K562 (cell line): ENCODE measurements at regions not wholly inside any gene's neighbourhood (a gene's known extent, or its start where the extent isn't known, plus 50 kb on each side); places are given as distances from the start of the nearest gene placed in this dataset.

Experiments
- BRD4 ChIP-seq: fragments of 200-600 bp; sonication (generic); IDR thresholded peaks from 2 replicates; pipeline ENCODE4 v1.6.1; 2017; ENCODE audit warnings: inconsistent platforms
- CREB1 ChIP-seq, 2 experiments: sonication (generic) in 1 of 2; formaldehyde crosslinking in 1 of 2; IDR thresholded peaks; 2 replicates each; pipeline versions ENCODE4 v1.6.1 to v1.8.0; 2012 to 2022; ENCODE audit warnings: inconsistent platforms in 1 of 2, mild to moderate bottlenecking in 1 of 2, missing genetic modification reagents in 1 of 2, moderate library complexity in 1 of 2
- ESRRB ChIP-seq: fragments of 250-450 bp; sonication (Bioruptor Pico); IDR thresholded peaks from 2 replicates; pipeline ENCODE4 v1.5.0; 2020; ENCODE audit warnings: mild to moderate bottlenecking, moderate library complexity, borderline replicate concordance
- HDAC2 ChIP-seq: fragments of 450-650 bp; IDR thresholded peaks from 2 replicates; pipeline ENCODE4 v1.6.1; 2016; ENCODE audit warnings: mild to moderate bottlenecking
- ZBTB26 ChIP-seq: fragments of 450-650 bp; formaldehyde crosslinking; IDR thresholded peaks from 2 replicates; pipeline ENCODE4 v1.4.0; 2022; ENCODE audit warnings: missing genetic modification characterization
- ZBTB40 ChIP-seq, 2 experiments: fragments of 450-650 bp in 1 of 2; sonication (generic) in 1 of 2; formaldehyde crosslinking in 1 of 2; IDR thresholded peaks; 2 replicates each; pipeline versions ENCODE4 v1.7.1 to v1.9.0; 2016 to 2022; ENCODE audit warnings: inconsistent platforms in 1 of 2, mild to moderate bottlenecking in 1 of 2, missing genetic modification reagents in 1 of 2
- TF ChIP-seq, protein P1 (sequence below): fragments of 450-650 bp; formaldehyde crosslinking; IDR thresholded peaks from 2 replicates; pipeline ENCODE4 v1.4.0; 2022; ENCODE audit warnings: mild to moderate bottlenecking, moderate library complexity
- TF ChIP-seq, protein P2 (sequence below): IDR thresholded peaks from 2 replicates; pipeline ENCODE4 v1.6.1; 2016; ENCODE audit warnings: missing genetic modification characterization, missing compliant biosample characterization
- TF ChIP-seq, protein P3 (sequence below): fragments of 450-650 bp; IDR thresholded peaks from 2 replicates; pipeline ENCODE4 v1.6.1; 2016; ENCODE audit warnings: borderline replicate concordance
- TF ChIP-seq, protein P4 (sequence below): fragments of 250-450 bp; sonication (Bioruptor Pico); IDR thresholded peaks from 2 replicates; pipeline ENCODE4 v1.8.0; 2022; ENCODE audit warnings: moderate library complexity, mild to moderate bottlenecking, inconsistent platforms

- TF ChIP-seq CREB1 (IDR thresholded peaks at IDR 0.05) (no peak), CREB1 (CRISPR knock-in tag; IDR thresholded peaks at IDR 0.05) (no peak), ZBTB26 (CRISPR knock-in tag) (0 out of 2 replicates have a peak, but pooled peaks have one; percentile 51), ZBTB40 (IDR thresholded peaks at IDR 0.05) (0 out of 2 replicates have a peak, but pooled peaks have one; percentile 30), ZBTB40 (CRISPR knock-in tag; IDR thresholded peaks at IDR 0.05) (no peak), ESRRB (no peak), BRD4 (no peak), HDAC2 (no peak)
- TF ChIP-seq, protein P1, sequence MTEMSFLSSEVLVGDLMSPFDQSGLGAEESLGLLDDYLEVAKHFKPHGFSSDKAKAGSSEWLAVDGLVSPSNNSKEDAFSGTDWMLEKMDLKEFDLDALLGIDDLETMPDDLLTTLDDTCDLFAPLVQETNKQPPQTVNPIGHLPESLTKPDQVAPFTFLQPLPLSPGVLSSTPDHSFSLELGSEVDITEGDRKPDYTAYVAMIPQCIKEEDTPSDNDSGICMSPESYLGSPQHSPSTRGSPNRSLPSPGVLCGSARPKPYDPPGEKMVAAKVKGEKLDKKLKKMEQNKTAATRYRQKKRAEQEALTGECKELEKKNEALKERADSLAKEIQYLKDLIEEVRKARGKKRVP (CRISPR knock-in tag): no peak
- TF ChIP-seq, protein P2, sequence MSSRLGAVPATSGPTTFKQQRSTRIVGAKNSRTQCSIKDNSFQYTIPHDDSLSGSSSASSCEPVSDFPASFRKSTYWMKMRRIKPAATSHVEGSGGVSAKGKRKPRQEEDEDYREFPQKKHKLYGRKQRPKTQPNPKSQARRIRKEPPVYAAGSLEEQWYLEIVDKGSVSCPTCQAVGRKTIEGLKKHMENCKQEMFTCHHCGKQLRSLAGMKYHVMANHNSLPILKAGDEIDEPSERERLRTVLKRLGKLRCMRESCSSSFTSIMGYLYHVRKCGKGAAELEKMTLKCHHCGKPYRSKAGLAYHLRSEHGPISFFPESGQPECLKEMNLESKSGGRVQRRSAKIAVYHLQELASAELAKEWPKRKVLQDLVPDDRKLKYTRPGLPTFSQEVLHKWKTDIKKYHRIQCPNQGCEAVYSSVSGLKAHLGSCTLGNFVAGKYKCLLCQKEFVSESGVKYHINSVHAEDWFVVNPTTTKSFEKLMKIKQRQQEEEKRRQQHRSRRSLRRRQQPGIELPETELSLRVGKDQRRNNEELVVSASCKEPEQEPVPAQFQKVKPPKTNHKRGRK (tag): peak; percentile 60
- TF ChIP-seq, protein P3, sequence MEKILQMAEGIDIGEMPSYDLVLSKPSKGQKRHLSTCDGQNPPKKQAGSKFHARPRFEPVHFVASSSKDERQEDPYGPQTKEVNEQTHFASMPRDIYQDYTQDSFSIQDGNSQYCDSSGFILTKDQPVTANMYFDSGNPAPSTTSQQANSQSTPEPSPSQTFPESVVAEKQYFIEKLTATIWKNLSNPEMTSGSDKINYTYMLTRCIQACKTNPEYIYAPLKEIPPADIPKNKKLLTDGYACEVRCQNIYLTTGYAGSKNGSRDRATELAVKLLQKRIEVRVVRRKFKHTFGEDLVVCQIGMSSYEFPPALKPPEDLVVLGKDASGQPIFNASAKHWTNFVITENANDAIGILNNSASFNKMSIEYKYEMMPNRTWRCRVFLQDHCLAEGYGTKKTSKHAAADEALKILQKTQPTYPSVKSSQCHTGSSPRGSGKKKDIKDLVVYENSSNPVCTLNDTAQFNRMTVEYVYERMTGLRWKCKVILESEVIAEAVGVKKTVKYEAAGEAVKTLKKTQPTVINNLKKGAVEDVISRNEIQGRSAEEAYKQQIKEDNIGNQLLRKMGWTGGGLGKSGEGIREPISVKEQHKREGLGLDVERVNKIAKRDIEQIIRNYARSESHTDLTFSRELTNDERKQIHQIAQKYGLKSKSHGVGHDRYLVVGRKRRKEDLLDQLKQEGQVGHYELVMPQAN: peak; percentile 38; the same call in 1 of the 2 replicates
- TF ChIP-seq, protein P4, sequence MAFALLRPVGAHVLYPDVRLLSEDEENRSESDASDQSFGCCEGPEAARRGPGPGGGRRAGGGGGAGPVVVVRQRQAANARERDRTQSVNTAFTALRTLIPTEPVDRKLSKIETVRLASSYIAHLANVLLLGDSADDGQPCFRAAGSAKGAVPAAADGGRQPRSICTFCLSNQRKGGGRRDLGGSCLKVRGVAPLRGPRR: no peak
These were observed 370.2 kb downstream of the ARL4A start (continued) for GRCh38 chr7:13057462-13058200.
